SK-N-SH (cell line): ENCODE measurements at regions not wholly inside any gene's neighbourhood (a gene's known extent, or its start where the extent isn't known, plus 50 kb on each side); places are given as distances from the start of the nearest gene placed in this dataset.

Experiments
- CTCF ChIA-PET: fragments of 300-600, 350-600 bp; formaldehyde crosslinking; extraction: SDS; loops from one replicate; lab custom pipeline; 2021; lab: Yijun Ruan, JAX
- POLR2A ChIA-PET: fragments of 350-600 bp; sonication (Branson Sonifier 250); formaldehyde crosslinking; extraction: SDS; loops from one replicate; lab custom pipeline; 2020; ENCODE audit warnings: antibody characterized with exemption, inconsistent platforms; lab: Yijun Ruan, JAX
- DNase-seq: peaks from one replicate; pipeline ENCODE4 v3.0.0; 2012
- H2AFZ ChIP-seq: fragments of 200-600 bp; sonication (generic); 2 replicates; pipeline ENCODE4 v1.8.1; 2016; ENCODE audit warnings: antibody characterized with exemption, mild to moderate bottlenecking, low read depth
- H3F3A ChIP-seq: fragments of 200-600 bp; sonication (generic); replicated peaks from 2 replicates; pipeline ENCODE3; 2016; ENCODE audit warnings: antibody characterized with exemption, mild to moderate bottlenecking; ENCODE audit not compliant: insufficient read depth
- H3K27ac ChIP-seq, 2 experiments: fragments of 200-500 bp in 1 of 2; fragments of 200-600 bp in 1 of 2; sonication (Bioruptor generic) in 1 of 2; sonication (generic), shearing (Covaris generic) in 1 of 2; 2 replicates each; pipeline versions ENCODE4 v1.5.1 to v1.6.1; 2014 to 2016; ENCODE audit warnings: low read depth in 2 of 2, inconsistent platforms in 1 of 2, low read length in 1 of 2, mild to moderate bottlenecking in 1 of 2, mixed read lengths in 1 of 2
- H3K27me3 ChIP-seq: fragments of 200-600 bp; sonication (generic), shearing (Covaris generic); 2 replicates; pipeline ENCODE4 v1.6.1; 2016; ENCODE audit warnings: mixed run types; ENCODE audit not compliant: insufficient read depth
- H3K36me3 ChIP-seq, 2 experiments: fragments of 200-500 bp in 1 of 2; fragments of 200-600 bp in 1 of 2; sonication (Bioruptor generic) in 1 of 2; sonication (generic) in 1 of 2; replicated peaks in 1 of 2; 2 replicates each; pipeline versions ENCODE3 to v1.5.1; 2014 to 2016; ENCODE audit warnings: low read length in 1 of 2, mild to moderate bottlenecking in 1 of 2; ENCODE audit not compliant: insufficient read depth in 2 of 2, control insufficient read depth in 1 of 2
- H3K4me1 ChIP-seq, 2 experiments: fragments of 200-500 bp in 1 of 2; fragments of 200-600 bp in 1 of 2; sonication (Bioruptor generic) in 1 of 2; sonication (generic), shearing (Covaris generic) in 1 of 2; 2 replicates each; pipeline versions ENCODE4 v1.5.1 to v1.6.1; 2014 to 2016; ENCODE audit warnings: low read depth in 1 of 2, low read length in 1 of 2, mixed run types in 1 of 2; ENCODE audit not compliant: insufficient read depth in 2 of 2, control insufficient read depth in 1 of 2
- H3K4me2 ChIP-seq: fragments of 200-600 bp; sonication (generic), shearing (Covaris generic); 2 replicates; pipeline ENCODE4 v1.6.1; 2017; ENCODE audit warnings: mixed run types
- H3K4me3 ChIP-seq, 2 experiments: fragments of 200-500 bp in 1 of 2; fragments of 200-600 bp in 1 of 2; sonication (Bioruptor generic) in 1 of 2; sonication (generic), shearing (Covaris generic) in 1 of 2; 2 replicates each; pipeline versions ENCODE4 v1.5.1 to v1.8.1; 2014 to 2016; ENCODE audit warnings: low read depth in 2 of 2, inconsistent platforms in 1 of 2, low read length in 1 of 2, mild to moderate bottlenecking in 1 of 2, mixed read lengths in 1 of 2, moderate library complexity in 1 of 2
- H3K79me2 ChIP-seq: fragments of 200-600 bp; sonication (generic); 2 replicates; pipeline ENCODE4 v1.8.1; 2017; ENCODE audit warnings: mild to moderate bottlenecking; ENCODE audit not compliant: insufficient read depth
- H3K9ac ChIP-seq: fragments of 200-600 bp; sonication (generic); 2 replicates; pipeline ENCODE4 v1.6.1; 2017; ENCODE audit warnings: mixed run types
- H3K9me2 ChIP-seq: fragments of 200-600 bp; sonication (generic); 2 replicates; pipeline ENCODE4 v1.6.1; 2017; ENCODE audit warnings: mixed run types
- H3K9me3 ChIP-seq: fragments of 200-600 bp; sonication (generic); 2 replicates; pipeline ENCODE4 v1.6.1; 2017; ENCODE audit warnings: mixed run types, mild to moderate bottlenecking, moderate library complexity
- H4K20me1 ChIP-seq: fragments of 200-600 bp; sonication (generic); 2 replicates; pipeline ENCODE4 v1.6.1; 2017; ENCODE audit warnings: mild to moderate bottlenecking, mixed run types; ENCODE audit not compliant: insufficient read depth
- EZH2phosphoT487 ChIP-seq: fragments of 200-600 bp; sonication (generic); IDR thresholded peaks from 2 replicates; pipeline ENCODE4 v1.6.1; 2017; ENCODE audit warnings: low read depth, mixed run types, mild to moderate bottlenecking, antibody characterized with exemption, moderate library complexity, borderline replicate concordance
- FOSL2 ChIP-seq: IDR thresholded peaks from 2 replicates; pipeline ENCODE4 v1.4.0; 2012; ENCODE audit warnings: low read depth, mild to moderate bottlenecking, moderate library complexity, borderline replicate concordance
- FOXJ3 ChIP-seq: sonication (generic); formaldehyde crosslinking; IDR thresholded peaks from 2 replicates; pipeline ENCODE4 v1.5.1; 2020; ENCODE audit warnings: mild to moderate bottlenecking, missing genetic modification reagents
- GABPA ChIP-seq: IDR thresholded peaks from 2 replicates; pipeline ENCODE4 v1.4.0; 2012; ENCODE audit warnings: low read depth, mild to moderate bottlenecking
- GATA2 ChIP-seq: sonication (generic); formaldehyde crosslinking; IDR thresholded peaks from 2 replicates; pipeline ENCODE4 v1.5.0; 2020; ENCODE audit warnings: mild to moderate bottlenecking, missing genetic modification reagents
- JUND ChIP-seq: IDR thresholded peaks from 2 replicates; pipeline ENCODE4 v1.4.0; 2012
- MEF2A ChIP-seq: IDR thresholded peaks from 2 replicates; pipeline ENCODE4 v1.4.0; 2012; ENCODE audit warnings: low read depth, borderline replicate concordance
- POLR2AphosphoS5 ChIP-seq: IDR thresholded peaks from 2 replicates; pipeline ENCODE4 v1.6.1; 2012; ENCODE audit warnings: low read depth, low read length
- RAD21 ChIP-seq: IDR thresholded peaks from 2 replicates; pipeline ENCODE4 v1.6.1; 2012; ENCODE audit warnings: mild to moderate bottlenecking, low read length
- RCOR1 ChIP-seq: fragments of 150-350 bp; IDR thresholded peaks from 2 replicates; pipeline ENCODE4 v1.6.1; 2017; ENCODE audit warnings: antibody characterized with exemption, low read length
- TCF12 ChIP-seq: IDR thresholded peaks from 2 replicates; pipeline ENCODE4 v1.4.0; 2012
- WGBS: methylation state at CpG from one replicate; pipeline ENCODE4 v1.1.6; 2017; ENCODE audit warnings: low lambda C conversion rate; 5-methylcytosine and 5-hydroxymethylcytosine counted together
- TF ChIP-seq, protein P1 (sequence below): fragments of 150-350 bp; IDR thresholded peaks from 2 replicates; pipeline ENCODE4 v1.6.1; 2016; ENCODE audit warnings: mild to moderate bottlenecking, low read depth, low read length
- TF ChIP-seq, protein P2 (sequence below): IDR thresholded peaks from 2 replicates; pipeline ENCODE4 v1.6.1; 2012; ENCODE audit warnings: mild to moderate bottlenecking, low read depth, low read length, moderate library complexity
- TF ChIP-seq, protein P3 (sequence below): IDR thresholded peaks from 2 replicates; pipeline ENCODE4 v1.4.0; 2012; ENCODE audit warnings: low read depth
- TF ChIP-seq, protein P4 (sequence below): IDR thresholded peaks from 2 replicates; pipeline ENCODE4 v1.4.0; 2012; ENCODE audit warnings: low read depth, borderline replicate concordance

DNA sequence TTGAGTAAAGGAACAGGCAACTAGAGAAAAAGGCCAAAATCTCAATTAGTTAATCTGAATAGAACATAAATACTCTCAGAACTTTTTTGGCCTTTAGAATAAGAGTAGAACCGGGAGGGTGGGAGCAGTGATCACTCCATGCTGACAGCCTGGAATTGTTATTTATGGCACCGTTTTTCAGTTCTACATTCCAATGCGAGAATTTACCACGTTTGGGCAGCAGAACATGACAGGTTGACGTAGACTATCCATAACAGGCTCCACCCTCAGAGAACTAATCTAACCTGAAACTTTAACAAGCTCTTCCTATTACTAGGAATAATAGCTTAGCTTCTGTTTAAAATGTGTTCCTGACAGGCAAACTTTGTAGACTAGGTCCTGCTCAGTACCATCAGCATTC is 379.1 kb downstream of the SEC23A start:
- H3F3A ChIP-seq, result no peaks in the 10 kb centered on the region
- TF ChIP-seq FOXJ3 (CRISPR knock-in tag) (no peak), GATA2 (CRISPR knock-in tag) (no peak), EZH2phosphoT487 (no peak), JUND (no peak), MEF2A (no peak), RAD21 (no peak), RCOR1 (no peak), FOSL2 (no peak), TCF12 (no peak), GABPA (no peak), POLR2AphosphoS5 (no peak)
- TF ChIP-seq, protein P1, sequence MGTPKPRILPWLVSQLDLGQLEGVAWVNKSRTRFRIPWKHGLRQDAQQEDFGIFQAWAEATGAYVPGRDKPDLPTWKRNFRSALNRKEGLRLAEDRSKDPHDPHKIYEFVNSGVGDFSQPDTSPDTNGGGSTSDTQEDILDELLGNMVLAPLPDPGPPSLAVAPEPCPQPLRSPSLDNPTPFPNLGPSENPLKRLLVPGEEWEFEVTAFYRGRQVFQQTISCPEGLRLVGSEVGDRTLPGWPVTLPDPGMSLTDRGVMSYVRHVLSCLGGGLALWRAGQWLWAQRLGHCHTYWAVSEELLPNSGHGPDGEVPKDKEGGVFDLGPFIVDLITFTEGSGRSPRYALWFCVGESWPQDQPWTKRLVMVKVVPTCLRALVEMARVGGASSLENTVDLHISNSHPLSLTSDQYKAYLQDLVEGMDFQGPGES, result no peak
- TF ChIP-seq, protein P2, sequence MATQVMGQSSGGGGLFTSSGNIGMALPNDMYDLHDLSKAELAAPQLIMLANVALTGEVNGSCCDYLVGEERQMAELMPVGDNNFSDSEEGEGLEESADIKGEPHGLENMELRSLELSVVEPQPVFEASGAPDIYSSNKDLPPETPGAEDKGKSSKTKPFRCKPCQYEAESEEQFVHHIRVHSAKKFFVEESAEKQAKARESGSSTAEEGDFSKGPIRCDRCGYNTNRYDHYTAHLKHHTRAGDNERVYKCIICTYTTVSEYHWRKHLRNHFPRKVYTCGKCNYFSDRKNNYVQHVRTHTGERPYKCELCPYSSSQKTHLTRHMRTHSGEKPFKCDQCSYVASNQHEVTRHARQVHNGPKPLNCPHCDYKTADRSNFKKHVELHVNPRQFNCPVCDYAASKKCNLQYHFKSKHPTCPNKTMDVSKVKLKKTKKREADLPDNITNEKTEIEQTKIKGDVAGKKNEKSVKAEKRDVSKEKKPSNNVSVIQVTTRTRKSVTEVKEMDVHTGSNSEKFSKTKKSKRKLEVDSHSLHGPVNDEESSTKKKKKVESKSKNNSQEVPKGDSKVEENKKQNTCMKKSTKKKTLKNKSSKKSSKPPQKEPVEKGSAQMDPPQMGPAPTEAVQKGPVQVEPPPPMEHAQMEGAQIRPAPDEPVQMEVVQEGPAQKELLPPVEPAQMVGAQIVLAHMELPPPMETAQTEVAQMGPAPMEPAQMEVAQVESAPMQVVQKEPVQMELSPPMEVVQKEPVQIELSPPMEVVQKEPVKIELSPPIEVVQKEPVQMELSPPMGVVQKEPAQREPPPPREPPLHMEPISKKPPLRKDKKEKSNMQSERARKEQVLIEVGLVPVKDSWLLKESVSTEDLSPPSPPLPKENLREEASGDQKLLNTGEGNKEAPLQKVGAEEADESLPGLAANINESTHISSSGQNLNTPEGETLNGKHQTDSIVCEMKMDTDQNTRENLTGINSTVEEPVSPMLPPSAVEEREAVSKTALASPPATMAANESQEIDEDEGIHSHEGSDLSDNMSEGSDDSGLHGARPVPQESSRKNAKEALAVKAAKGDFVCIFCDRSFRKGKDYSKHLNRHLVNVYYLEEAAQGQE, result no peak
- TF ChIP-seq, protein P3, sequence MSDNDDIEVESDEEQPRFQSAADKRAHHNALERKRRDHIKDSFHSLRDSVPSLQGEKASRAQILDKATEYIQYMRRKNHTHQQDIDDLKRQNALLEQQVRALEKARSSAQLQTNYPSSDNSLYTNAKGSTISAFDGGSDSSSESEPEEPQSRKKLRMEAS, result no peak
- TF ChIP-seq, protein P4, sequence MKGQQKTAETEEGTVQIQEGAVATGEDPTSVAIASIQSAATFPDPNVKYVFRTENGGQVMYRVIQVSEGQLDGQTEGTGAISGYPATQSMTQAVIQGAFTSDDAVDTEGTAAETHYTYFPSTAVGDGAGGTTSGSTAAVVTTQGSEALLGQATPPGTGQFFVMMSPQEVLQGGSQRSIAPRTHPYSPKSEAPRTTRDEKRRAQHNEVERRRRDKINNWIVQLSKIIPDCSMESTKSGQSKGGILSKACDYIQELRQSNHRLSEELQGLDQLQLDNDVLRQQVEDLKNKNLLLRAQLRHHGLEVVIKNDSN, result no peak
- WGBS, result 22% methylated on average over 5 of the region's 5 CpGs
- DNase-seq, result no peak
- H4K20me1 ChIP-seq, result no peaks in the 10 kb centered on the region
- no peak overlapping the region for H3K27ac ChIP-seq
- H3K4me1 ChIP-seq, result no peaks in the 10 kb centered on the region
- no peaks in the 10 kb centered on the region for H3K27me3 ChIP-seq
- no peak overlapping the region for H2AFZ ChIP-seq
- ChIA-PET CTCF (interaction anchor here (1.2 kb wide), 1 partner anchor 119 kb away, joined by 4 read pairs; no protein-coding TSS in a partner anchor), POLR2A (no interaction called here)
- H3K9me2 ChIP-seq, result no peaks in the 10 kb centered on the region
- no peaks in the 10 kb centered on the region for H3K79me2 ChIP-seq
- no peak overlapping the region for H3K9ac ChIP-seq
- H3K4me2 ChIP-seq, result no peak overlapping the region
- H3K9me3 ChIP-seq, result no peaks in the 10 kb centered on the region
- H3K4me3 ChIP-seq, result no peak overlapping the region
- no peaks in the 10 kb centered on the region for H3K36me3 ChIP-seq
